ENCODE measurements at regions not wholly inside any gene's neighbourhood (a gene's known extent, or its start where the extent isn't known, plus 50 kb on each side); places are given as distances from the start of the nearest gene placed in this dataset.
"Not testable (repeated sequence)": the region's sequence is repeated elsewhere in the genome, so short reads cannot be mapped to it uniquely, and the experiment has no call there.

DNA sequence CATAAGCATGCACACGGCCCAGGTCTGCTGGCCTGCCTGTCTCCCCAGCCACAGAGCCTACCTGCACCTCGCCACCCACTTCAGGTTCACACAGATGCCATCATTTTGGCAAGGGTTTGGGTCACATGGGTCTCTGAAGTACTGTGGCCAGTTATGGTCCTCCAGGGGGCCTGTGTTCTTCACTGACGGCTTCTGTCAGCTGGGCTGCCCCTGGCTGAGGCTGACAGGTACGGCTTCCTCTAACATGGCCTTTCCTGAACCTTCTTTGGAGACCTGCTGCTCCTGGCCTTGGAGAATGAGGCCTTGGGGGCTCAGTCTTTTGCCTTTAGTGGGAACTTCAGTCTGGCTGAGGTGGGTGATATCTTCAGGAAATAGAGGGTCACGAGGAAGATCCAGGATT is 835.9 kb downstream of the SPATA31A1 start:
- not testable (repeated sequence) for H3K23ac ChIP-seq (ENCODE audit: low read length); H3K79me1 ChIP-seq (ENCODE audit: low read length); H2AFZ ChIP-seq (ENCODE audit: insufficient read depth, low read length, poor library complexity)

DNA sequence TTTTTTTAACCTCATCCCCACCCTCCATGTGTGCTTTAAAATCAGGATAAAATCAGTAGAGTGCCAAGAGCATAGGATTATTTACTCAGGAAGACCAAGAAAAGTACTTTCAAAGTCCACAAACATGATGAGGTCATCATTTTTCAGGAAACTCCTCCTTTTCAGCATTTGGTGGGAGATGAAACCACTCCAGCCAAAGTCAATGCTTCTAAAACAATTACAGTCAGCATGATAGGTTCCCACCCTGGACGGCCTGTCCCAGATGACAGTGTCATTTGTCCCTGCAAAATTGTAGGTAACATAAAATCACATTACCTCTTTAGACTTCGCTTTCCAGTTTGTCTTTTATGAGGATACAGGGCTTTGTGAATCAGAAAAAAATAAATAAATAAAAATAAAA is 836.7 kb downstream of the SPATA31A1 start:
- H2AK5ac ChIP-seq (ENCODE audit: low read length); H2BK5ac ChIP-seq (ENCODE audit: low read depth, low read length, poor library complexity); H4K91ac ChIP-seq (ENCODE audit: low read depth, low read length); H3K36me3 ChIP-seq (ENCODE audit: control insufficient read depth in 1 of 2, insufficient read depth in 2 of 2, low read length in 2 of 2); H2BK120ac ChIP-seq (ENCODE audit: insufficient read depth, low read length, poor library complexity); H3K9ac ChIP-seq (ENCODE audit: low read length); H3K14ac ChIP-seq (ENCODE audit: low read length); H3K4me1 ChIP-seq (ENCODE audit: control insufficient read depth in 1 of 2, insufficient read depth in 2 of 2, low read length in 2 of 2); H4K12ac ChIP-seq (ENCODE audit: low read depth, low read length); DNase-seq; H3K4me3 ChIP-seq (ENCODE audit: low read depth, low read length); H2AFZ ChIP-seq (ENCODE audit: insufficient read depth, low read length, poor library complexity); H3K18ac ChIP-seq (ENCODE audit: low read length); H3K4me2 ChIP-seq (ENCODE audit: low read length); H2BK12ac ChIP-seq (ENCODE audit: low read length); H4K8ac ChIP-seq (ENCODE audit: low read depth, low read length); H3K23ac ChIP-seq (ENCODE audit: low read length); H3K79me1 ChIP-seq (ENCODE audit: low read length); H3K27ac ChIP-seq (ENCODE audit: low read depth, low read length); H3K27me3 ChIP-seq (ENCODE audit: insufficient read depth, low read length); H3K4ac ChIP-seq (ENCODE audit: low read depth, low read length); H3K9me3 ChIP-seq (ENCODE audit: insufficient read depth, low read depth, low read length); H3K79me2 ChIP-seq (ENCODE audit: control insufficient read depth, insufficient read depth, low read length, poor library complexity): not testable (repeated sequence)
- WGBS (ENCODE audit: extremely low coverage, insufficient coverage, insufficient read length) = no CpG with 5 or more reads among the region's 2 CpGs

More for the DNA sequence above, 835.9 kb downstream of the SPATA31A1 start:
- not testable (repeated sequence) for H2AK5ac ChIP-seq (ENCODE audit: low read length); H3K9ac ChIP-seq (ENCODE audit: low read length); H3K9me3 ChIP-seq (ENCODE audit: insufficient read depth, low read depth, low read length); H3K79me2 ChIP-seq (ENCODE audit: control insufficient read depth, insufficient read depth, low read length, poor library complexity); H4K8ac ChIP-seq (ENCODE audit: low read depth, low read length); H3K14ac ChIP-seq (ENCODE audit: low read length); H2BK120ac ChIP-seq (ENCODE audit: insufficient read depth, low read length, poor library complexity); H3K18ac ChIP-seq (ENCODE audit: low read length); H4K91ac ChIP-seq (ENCODE audit: low read depth, low read length); H3K4me1 ChIP-seq (ENCODE audit: control insufficient read depth in 1 of 2, insufficient read depth in 2 of 2, low read length in 2 of 2); H3K27me3 ChIP-seq (ENCODE audit: insufficient read depth, low read length); H3K4me2 ChIP-seq (ENCODE audit: low read length); H3K36me3 ChIP-seq (ENCODE audit: control insufficient read depth in 1 of 2, insufficient read depth in 2 of 2, low read length in 2 of 2); DNase-seq; H4K12ac ChIP-seq (ENCODE audit: low read depth, low read length); H2BK12ac ChIP-seq (ENCODE audit: low read length); H2BK5ac ChIP-seq (ENCODE audit: low read depth, low read length, poor library complexity); H3K27ac ChIP-seq (ENCODE audit: low read depth, low read length); H3K4me3 ChIP-seq (ENCODE audit: low read depth, low read length); H3K4ac ChIP-seq (ENCODE audit: low read depth, low read length)
- no CpG with 5 or more reads among the region's 5 CpGs for WGBS (ENCODE audit: extremely low coverage, insufficient coverage, insufficient read length)

DNA sequence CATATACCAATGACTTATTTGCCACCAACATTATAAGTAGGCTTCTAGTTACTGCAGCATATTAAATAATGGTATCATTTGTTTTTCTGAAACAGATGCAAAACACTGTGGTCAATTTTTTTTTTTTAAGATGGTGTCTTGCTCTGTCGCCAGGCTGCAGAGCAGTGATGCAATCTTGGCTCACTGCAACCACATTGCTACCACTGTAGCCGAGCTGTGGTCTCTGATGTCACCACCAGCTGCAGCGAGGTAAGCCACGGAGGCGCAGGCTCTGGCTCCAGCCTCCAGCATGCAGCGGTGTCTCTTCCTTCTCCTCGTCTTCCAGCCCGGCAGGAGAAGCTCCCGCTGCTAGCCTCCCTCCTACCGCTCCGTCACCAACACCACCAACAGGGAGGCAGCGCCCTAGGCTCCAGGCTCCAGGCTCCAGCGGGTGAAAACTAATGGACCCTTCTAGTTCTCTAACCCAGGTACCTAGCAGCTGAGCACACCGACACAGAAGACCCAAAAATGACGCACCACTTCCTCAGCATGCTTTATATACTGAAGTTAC is 840.8 kb downstream of the SPATA31A1 start:
- H2BK120ac ChIP-seq (ENCODE audit: insufficient read depth, low read length, poor library complexity); H3K14ac ChIP-seq (ENCODE audit: low read length); H4K8ac ChIP-seq (ENCODE audit: low read depth, low read length); H2AK5ac ChIP-seq (ENCODE audit: low read length); H3K4me2 ChIP-seq (ENCODE audit: low read length); DNase-seq; H3K4me1 ChIP-seq (ENCODE audit: control insufficient read depth in 1 of 2, insufficient read depth in 2 of 2, low read length in 2 of 2); H3K79me2 ChIP-seq (ENCODE audit: control insufficient read depth, insufficient read depth, low read length, poor library complexity); H3K27me3 ChIP-seq (ENCODE audit: insufficient read depth, low read length); H3K79me1 ChIP-seq (ENCODE audit: low read length); H3K4ac ChIP-seq (ENCODE audit: low read depth, low read length); H2BK5ac ChIP-seq (ENCODE audit: low read depth, low read length, poor library complexity); H3K27ac ChIP-seq (ENCODE audit: low read depth, low read length); H2BK12ac ChIP-seq (ENCODE audit: low read length); H3K9ac ChIP-seq (ENCODE audit: low read length); H3K23ac ChIP-seq (ENCODE audit: low read length); H3K9me3 ChIP-seq (ENCODE audit: insufficient read depth, low read depth, low read length); H4K12ac ChIP-seq (ENCODE audit: low read depth, low read length); H3K4me3 ChIP-seq (ENCODE audit: low read depth, low read length); H4K91ac ChIP-seq (ENCODE audit: low read depth, low read length); H3K36me3 ChIP-seq (ENCODE audit: control insufficient read depth in 1 of 2, insufficient read depth in 2 of 2, low read length in 2 of 2); H3K18ac ChIP-seq (ENCODE audit: low read length); H2AFZ ChIP-seq (ENCODE audit: insufficient read depth, low read length, poor library complexity): not testable (repeated sequence)
- no CpG with 5 or more reads among the region's 15 CpGs for WGBS (ENCODE audit: extremely low coverage, insufficient coverage, insufficient read length)

DNA sequence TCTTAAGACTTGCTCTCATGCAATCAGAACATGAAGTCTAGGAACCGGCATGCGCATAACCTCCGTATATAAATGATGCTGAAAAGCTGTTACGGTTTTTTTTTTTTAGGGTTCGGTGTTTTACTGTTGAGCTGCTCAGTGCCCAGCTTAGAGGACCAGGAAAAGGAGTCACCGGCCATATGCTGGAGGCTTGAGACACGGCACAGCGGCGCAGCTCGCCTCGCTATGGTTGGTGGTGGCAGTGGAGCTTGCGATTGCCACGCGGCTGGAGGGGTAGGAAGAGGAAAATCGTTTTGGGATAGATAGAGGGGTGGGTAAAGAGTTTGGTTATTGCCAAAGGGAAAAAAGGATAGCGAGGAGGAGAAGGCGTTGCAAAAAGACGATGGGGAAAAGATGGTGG is 841.3 kb downstream of the SPATA31A1 start:
- H3K4me3 ChIP-seq (ENCODE audit: low read depth, low read length); H2AFZ ChIP-seq (ENCODE audit: insufficient read depth, low read length, poor library complexity); H2BK120ac ChIP-seq (ENCODE audit: insufficient read depth, low read length, poor library complexity); H3K27ac ChIP-seq (ENCODE audit: low read depth, low read length); H3K27me3 ChIP-seq (ENCODE audit: insufficient read depth, low read length); H3K23ac ChIP-seq (ENCODE audit: low read length); H3K4me2 ChIP-seq (ENCODE audit: low read length); H2BK5ac ChIP-seq (ENCODE audit: low read depth, low read length, poor library complexity); H2AK5ac ChIP-seq (ENCODE audit: low read length); H4K12ac ChIP-seq (ENCODE audit: low read depth, low read length); H3K9me3 ChIP-seq (ENCODE audit: insufficient read depth, low read depth, low read length); H3K4ac ChIP-seq (ENCODE audit: low read depth, low read length); H3K36me3 ChIP-seq (ENCODE audit: control insufficient read depth in 1 of 2, insufficient read depth in 2 of 2, low read length in 2 of 2); H3K4me1 ChIP-seq (ENCODE audit: control insufficient read depth in 1 of 2, insufficient read depth in 2 of 2, low read length in 2 of 2); H3K14ac ChIP-seq (ENCODE audit: low read length); H2BK12ac ChIP-seq (ENCODE audit: low read length); H3K9ac ChIP-seq (ENCODE audit: low read length); H3K79me1 ChIP-seq (ENCODE audit: low read length); H3K18ac ChIP-seq (ENCODE audit: low read length); H4K8ac ChIP-seq (ENCODE audit: low read depth, low read length); H3K79me2 ChIP-seq (ENCODE audit: control insufficient read depth, insufficient read depth, low read length, poor library complexity); DNase-seq; H4K91ac ChIP-seq (ENCODE audit: low read depth, low read length): not testable (repeated sequence)
- WGBS (ENCODE audit: extremely low coverage, insufficient coverage, insufficient read length) = no CpG with 5 or more reads among the region's 18 CpGs

Data from trophoblast cell (in vitro differentiated cells and primary cell).